ENCODE measurements at regions not wholly inside any gene's neighbourhood (a gene's known extent, or its start where the extent isn't known, plus 50 kb on each side); places are given as distances from the start of the nearest gene placed in this dataset.
"Not testable (repeated sequence)": the region's sequence is repeated elsewhere in the genome, so short reads cannot be mapped to it uniquely, and the experiment has no call there.

DNA sequence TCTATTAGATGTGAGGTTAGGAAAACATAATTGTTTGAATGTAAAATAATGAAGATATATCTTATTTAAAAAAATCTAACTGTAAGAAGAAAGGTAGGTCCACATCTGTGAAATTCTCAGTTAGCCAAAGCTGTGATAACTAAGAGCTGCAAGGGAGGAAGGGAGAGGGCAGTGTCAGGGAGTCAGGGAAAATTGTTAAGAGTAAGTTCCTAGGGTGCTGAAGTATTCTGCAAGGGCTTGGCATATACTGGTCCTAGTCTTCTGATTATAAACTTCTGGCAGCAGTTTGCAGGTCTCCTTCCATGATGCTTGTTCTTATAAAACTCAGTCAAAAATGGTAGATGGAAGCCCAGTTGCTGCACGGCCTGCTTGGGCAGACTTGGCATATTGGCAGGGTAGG is 233.2 kb downstream of the NMUR2 start:
- no peak for DNase-seq

DNA sequence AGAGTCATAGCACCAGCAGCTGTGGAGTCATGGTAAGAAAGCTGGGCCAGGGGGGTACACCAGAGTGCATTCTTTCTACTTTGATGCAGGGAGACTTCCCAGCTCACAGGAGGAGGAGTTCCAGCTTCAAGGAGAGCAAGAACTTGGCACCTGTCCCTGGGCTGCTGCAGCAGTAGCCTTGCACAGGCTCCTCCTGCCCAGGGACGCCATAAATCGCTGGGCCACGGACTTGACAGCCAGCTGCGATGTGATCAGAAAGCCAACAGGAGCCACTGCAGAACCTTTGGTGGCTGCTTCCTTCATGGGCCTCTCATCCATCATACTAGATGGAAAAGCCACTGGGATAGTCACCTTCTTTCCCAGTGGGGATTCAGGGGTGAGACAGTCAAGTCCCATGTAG is 234.7 kb downstream of the NMUR2 start:
- no peak for DNase-seq

DNA sequence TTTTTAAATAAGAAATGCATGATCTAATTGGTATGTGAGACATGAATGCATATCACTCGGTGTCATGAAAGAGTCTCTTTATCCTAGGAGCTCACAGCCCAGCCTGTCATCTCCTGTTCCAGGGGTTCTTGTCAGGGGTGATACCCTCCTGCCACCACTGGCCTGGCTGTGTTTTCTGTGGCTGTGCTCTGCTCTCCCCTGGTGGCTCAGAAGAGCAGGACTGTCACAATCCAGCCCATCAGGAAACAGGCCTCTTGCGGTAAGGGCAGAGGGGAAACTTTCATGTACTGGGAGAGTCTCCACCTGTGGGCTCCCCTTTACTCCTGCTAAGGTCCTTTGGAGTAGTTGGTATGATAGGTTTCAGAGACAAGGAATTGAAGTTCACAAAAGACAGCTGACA is 240.2 kb upstream of the GLRA1 start:
- no peak for DNase-seq

DNA sequence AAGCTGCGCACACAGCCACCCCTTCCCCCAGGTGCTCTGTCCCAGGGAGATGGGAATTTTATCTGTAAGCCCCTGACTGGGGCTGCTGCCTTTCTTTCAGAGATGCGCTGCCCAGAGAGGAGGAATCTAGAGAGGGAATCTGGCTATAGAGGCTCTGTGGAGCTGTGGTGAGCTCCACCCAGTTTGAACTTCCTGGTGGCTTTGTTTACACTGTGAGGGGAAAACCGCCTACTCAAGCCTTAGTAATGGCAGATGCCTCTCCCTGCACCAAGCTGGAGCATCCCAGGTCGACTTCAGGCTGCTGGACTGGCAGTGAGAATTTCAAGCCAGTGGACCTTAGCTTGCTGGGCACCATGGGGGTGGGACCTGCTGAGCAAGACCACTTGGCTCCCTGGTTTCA is 235.2 kb upstream of the GLRA1 start:
- not testable (repeated sequence) for DNase-seq

DNA sequence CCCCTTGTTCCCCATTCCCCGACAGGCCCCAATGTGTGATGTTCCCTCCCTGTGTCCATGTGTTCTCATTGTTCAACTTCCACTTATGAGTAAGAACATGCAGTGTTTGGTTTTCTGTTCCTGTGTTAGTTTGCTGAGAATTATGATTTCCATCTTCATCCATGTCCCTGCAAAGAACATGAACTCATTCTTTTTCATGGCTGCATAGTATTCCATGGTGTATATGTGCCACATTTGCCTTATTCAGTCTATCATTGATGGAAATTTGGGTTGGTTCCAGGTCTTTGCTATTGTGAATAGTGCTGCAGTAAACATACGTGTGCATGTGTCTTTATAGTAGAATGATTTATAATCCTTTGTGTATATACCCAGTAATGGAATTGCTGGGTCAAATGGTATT is 229.8 kb upstream of the GLRA1 start:
- not testable (repeated sequence) for DNase-seq

DNA sequence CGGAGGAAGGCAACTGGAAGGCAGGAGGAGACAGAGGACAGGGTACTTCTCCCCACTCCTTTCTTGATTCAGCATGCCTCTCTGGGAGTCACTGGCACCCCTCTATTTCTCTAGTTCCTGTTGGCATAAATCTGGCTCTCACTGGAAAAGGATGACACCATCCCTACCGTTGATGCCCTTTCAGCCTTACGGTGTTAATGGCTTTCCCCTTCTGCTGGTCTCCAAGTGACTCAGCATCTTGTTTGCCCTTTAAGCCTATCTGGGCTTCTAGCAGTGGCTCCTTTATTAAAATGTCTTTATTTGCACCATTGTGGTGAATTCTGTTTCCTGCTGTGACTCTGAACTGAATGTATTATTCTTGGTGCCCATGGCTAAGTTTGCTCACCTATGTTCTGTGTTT is 227.3 kb upstream of the GLRA1 start:
- no peak for DNase-seq

DNA sequence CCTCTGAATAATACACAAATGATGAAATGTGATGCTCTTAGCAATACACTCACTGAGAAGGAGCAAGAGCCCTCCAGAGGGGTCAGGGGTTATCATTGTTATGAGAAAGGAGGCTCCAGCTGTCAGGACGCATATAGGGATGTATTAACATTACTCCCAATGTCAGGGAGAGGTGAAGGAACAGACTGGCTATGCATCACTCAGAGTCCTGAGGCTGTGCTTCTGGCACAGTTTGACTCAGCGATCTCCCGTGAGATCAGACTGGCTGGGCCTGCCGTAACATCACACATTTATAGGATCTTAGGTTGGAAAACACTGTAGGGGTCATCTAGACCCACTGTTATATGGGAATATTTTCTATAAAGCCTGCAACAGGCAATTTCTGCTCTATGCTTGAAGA is 226.5 kb upstream of the GLRA1 start:
- no peak for DNase-seq

DNA sequence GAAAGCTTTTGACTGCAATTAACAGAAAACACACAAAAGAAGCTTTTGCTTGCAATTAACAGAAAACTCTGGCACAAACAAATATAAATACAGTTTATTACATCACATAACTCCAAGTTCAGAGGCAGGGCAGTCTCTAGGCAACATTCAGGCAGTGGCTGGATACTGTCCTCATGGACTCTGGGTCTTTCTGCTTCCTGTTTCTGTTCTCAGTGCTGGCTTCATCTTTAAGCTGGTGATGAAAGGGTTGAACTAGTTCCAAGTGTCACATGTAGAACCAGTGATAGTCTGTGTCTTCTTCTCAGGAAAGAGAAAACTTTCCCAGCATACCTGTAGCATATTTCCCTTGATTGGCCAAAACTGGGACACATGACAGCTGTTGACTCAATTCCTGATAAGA is 222.6 kb upstream of the GLRA1 start:
- DNase-seq = no peak

DNA sequence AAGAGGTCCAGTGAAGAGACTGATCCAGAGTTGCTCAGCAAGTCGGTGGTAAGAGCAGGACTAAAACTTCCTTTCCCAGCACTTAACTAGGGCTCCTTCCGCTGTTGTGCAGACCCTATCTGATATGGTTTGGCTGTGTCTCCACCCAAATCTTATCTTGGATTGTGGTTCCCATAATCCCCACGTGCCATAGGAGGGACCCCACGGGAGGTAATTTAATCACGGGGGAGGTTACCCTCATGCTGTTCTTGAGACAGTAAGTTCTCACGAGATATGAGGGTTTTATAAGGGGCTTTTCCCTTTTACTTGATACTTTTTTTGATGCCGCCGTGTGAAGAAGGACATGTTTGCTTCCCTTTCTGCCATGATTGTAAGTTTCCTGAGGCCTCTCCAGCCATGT is 221.9 kb upstream of the GLRA1 start:
- DNase-seq = no peak

DNA sequence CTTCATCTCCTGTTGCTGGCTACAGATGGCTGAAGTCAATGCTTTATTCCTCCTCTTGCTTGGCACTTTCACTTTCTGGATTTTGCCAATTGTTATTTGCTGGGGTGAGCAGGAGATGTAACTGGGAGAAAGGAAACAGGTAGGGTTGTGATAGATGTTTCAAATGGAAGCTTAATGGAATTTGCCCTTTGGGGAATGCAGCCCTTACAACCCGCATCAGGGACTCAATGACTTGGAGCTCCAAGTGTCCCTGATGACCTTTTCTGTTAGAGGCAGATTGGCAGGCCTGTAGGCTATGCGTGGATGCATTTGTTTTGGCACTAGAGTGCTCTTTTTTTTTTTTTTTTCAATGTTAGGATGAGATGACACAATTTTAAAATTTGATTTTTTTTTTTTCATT is 219.9 kb upstream of the GLRA1 start:
- DNase-seq = no peak

DNA sequence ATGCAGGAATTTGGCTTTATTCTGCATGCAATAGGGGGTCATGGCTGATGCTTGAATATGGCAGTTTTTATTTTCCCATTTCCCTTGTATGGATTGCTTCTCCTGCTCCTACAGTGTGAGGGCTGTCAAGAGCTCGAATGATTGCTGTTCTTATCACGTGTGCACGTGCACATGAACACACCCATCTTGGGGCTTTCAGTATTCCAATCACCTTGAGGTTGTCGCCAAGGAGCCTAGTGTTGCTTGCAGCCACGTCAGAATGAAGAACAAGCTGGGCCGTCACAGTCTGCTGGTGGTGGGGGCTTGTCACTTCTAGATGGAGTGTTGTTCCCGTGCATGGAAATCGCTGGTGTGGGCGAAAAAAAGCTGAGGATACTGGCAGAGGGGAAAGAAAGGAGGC is 219.4 kb upstream of the GLRA1 start:
- DNase-seq = no peak

DNA sequence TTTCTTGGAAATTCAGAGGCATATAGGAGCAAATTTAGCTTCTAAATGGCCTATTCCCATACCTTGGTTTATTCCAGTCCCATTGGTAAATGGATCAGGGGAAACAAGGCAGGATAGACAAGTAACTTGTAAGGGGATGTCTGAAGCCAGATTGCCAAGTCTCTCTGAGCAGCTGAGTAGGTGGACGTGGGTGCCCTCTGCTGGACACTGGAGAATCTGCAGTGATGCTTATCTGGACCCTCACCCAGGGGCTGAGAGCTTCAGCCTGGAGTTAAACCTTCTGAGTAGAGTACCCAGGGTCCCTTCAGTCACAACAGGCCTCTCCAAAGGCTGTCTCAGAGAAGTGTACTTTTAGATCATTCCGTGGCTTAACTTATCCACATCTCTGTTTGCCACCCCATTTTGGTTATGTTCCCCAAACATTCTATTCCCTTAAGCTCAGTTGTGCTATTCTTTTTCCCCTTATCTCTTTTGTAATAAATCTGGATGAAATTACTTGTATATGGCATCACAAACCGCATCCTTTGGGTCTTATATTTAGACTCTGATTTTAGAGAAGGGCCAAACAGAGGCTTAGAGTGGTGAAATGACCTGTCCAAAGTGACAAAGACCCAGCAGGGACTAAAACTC is 218.3 kb upstream of the GLRA1 start:
- DNase-seq = peak; percentile 56

DNA sequence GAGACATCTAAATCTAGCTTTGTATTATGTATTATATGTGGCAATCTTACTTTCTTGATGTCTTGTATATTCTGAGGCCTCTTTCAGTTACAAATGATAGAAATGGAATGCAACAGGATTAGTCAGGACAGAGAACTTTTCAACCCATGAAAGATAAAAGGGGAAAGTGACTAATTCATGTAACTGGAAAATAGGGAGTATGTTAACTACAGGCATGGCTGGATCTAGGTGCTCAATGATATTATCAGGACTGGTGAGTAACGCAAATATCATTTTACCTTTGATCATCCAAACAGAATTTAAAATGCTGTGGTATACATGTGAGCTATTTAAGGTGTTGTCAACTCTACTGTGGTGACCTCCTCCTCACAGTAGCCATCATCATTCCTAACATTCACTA is 215.7 kb upstream of the GLRA1 start:
- DNase-seq = no peak

DNA sequence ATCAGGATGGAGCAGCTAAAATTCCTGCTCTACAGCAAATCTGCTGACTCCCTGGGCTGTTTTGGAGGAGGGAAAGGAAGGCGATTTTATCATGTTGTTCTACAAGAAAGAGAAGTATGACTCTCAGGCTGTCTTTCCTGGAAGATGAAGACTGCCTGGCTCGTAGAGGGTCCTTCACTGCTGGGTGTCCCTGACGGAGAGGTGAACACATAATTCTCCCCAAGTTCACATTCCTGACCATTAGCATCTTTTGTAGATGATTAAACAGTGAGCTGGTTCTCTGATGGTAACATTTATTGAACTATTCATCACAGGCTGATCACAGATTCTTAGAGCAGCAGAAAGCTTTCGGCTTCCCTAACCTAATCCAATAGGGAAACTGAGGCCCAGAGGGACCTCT is 212.4 kb upstream of the GLRA1 start:
- no peak for DNase-seq

DNA sequence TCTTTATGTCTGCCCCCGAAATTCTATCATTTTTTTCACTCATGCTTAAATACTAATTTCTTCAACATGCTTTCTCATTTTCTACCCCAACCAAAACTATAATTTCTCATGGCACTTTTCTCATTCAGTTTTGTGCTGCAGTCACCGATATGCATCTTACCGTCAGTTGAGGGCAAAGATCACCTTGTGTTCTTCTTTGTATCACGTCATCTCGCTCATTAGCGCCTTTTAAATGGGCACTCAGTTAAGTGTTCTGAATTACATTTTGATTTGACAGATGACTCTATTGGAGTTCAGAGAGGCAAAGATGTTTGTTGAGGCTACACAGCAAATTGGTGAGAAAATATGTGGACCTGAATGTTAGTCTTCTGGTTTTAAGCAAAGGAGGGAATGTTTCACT is 211.7 kb upstream of the GLRA1 start:
- no peak for DNase-seq

DNA sequence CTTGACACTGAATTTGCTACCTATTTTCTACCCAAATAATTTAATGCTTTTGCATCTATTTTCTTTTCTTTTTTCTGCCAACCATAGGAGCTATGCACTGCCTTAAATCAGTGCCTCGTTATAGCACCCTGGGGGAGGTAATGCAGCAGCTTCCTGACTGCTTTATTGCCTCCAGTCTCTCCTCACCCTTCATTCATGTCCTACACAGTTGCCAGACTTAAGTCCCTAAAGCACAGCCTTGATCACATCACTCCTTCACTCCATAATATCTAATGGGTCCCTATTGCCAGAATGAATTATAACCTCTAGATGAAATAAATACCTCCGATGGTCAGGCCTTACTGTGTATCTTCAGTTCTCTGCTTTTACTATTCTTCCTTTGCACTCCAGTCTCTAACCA is 211.2 kb upstream of the GLRA1 start:
- no peak for DNase-seq

DNA sequence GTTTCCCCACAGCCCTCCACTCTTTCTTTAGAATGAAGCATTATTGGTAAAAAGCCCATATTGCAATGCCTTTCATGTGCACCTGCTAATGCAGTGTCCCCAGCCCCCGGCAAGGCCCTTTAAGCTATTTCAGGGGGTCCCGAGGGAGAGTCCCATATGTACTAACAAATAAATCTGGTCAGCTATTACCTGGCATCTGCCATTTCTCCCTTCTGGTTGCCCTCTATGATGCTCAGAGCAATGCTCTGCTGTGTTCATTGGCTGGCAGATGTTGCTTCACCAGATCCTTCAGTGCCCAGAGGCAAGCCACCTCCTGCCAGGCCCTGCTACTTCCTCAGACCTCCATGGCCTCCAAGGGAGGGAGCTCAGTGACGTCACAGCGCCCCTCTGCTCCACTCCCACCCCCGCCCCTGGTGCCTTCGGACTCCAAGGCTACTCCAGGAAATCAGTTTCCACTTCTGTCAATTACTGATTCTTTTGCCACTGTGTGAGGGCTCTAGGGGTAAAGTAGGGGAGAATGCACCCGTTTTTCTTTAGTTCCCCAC is 201.1 kb upstream of the GLRA1 start:
- no peak for DNase-seq

DNA sequence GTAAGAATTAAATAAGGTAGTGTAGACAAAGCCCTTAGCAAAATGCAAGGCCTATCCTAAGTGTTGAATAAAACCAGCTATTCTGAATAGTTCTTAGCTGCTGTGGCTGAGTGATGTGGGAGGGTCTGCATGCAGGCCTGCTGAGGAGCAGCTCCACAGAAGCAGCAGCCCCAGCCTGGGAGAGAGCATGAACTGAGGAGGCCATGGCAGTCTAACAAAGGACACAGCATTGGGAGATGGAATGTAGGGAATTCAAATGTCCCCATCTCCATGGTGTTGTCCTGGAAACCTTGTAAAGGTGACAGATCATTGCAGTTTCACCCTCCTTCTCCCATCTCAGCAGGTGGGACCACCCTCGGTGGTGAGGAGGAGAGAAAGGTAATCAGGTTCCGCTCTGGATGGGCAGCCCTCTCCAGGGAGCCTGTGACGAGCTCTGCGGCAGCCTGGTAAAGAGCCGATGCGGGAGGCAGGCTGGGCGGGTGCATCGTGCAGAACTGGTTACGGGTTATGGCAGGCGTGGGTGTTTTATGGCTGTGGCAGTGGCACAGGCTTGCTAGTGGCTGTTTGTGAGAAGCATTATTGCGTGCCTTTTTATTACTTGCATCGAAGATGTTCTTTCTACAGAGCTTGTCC is 199.9 kb upstream of the GLRA1 start:
- DNase-seq = no peak

DNA sequence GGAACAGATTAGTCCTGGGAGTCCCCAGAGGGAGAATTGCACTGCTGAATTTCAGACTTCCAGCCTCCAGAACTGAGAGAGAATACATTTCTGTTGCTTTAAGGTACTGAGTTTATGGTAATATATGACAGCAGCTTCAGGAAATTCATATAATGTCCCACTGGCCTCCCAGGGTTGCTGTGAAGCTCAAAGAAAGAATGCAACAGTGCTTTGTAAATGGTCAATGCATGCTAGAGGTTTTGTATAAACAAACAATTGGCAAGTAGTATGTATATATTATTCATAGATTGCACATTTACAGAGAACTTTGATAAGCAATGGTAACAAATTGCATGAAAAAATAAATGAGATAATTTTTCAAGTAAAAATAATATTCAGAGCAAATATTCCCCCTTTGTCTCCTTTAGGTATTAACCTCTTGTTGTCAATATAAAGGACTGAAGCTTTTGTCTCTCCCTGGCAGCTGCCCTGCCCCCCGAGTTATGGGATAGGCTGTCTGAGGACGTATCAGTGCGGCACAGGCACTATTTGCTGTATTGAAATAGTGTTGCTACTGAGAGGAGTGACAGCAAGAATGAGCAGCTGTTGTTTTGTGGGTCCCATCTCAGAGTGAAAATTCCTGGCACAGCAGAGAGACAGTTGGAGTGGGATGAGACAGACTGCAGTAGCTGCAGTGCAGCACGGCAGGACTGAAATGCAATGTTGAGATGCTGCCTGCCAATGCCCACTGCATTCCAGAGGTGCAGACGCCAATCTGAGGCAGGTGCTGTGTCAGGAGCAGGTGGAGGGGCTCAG is 194.2 kb upstream of the GLRA1 start:
- DNase-seq = no peak

DNA sequence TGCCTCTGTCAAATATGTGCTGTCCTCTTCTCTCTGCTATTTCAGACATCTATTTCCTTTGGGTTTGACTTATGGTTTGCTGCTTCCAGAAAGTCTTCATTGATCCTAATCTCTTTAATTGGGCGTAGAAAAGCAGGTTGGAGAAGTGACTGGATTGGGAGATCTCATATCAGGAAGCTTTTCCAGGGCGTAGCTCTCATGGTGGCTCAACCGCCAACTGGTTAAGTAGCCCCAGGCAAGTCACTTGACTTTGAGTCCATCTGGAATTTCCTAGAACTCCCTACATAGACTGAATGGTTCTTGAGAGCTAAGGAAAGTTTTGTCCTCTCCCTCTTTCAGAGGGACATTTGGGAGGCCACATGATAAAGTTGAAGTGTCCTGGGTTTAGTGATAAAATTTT is 192.3 kb upstream of the GLRA1 start:
- no peak for DNase-seq

DNA sequence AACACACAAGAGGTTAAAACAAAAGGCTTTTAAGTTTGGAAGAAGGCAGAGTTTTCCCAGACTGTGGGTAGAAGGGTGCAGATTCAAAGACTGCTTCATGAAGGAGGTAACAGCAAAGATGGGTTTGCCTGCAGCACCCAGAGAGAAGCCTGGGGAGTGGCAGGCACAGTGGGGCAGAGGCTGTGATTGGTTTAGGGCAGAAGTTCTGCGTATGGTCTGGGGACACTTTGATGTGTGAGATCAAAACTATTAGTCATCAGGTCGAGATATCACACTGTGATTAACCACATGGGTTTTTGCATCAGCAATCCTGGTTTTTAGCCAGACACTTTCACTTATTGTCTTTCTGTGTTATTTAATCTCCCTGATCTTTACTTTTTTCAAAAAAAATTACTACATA is 188.8 kb upstream of the GLRA1 start:
- peak; percentile 18 for DNase-seq

DNA sequence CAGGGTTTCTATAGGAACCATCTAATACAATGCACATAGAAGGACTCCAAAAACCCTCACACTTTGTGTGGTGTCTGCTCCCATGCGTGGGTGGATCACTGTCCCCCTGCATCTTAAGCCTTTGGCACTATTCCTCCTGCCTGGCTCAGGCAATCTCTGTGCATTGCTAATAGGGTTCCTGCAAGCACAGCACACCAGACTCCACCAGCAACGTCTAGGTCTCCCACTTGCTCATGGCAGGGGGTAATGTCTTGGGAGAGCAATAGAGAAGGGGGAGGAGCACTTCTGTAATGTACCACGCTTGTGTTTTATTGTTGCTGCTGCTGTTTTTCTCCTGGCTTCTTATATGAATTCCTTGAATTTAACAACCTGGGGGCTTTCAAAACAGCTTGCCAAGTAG is 182.6 kb upstream of the GLRA1 start:
- DNase-seq = no peak

DNA sequence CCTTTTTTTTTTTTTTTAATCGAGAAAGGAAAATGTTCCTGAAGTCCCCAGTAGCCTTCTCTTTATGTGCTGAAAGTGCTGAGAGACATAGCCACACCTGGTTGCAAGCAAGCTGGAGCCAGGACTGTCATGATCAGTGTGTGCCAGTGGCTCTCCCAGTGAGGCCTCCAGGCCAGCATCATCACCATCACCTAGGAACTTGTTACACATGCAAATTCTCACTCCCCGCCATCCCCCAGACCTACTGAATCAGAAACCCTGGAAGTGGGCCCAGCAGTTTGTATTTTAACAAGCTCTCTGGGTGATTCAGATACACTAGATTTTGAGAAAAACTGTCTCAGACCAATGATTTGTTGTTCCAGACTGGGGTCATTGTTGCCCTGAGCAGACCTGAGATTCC is 181.9 kb upstream of the GLRA1 start:
- DNase-seq = no peak

DNA sequence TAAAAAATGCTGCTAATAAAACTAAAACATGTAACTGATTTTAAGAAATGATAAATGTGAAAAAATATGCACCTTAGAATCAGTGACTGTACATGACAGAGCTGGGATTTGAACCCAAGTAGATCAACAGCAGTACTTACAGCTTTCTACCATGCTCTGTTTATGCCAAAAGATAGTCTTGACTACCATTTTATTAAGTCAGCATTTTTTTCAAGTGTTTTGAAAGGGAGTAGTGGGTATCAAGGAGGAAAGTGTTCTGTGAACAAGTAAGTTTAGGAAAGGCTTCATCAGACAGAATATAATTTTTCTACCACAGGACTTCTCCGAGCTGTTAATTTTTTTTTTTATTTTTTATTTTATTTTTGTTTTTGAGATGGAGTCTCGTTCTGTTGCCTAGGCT is 180.4 kb upstream of the GLRA1 start:
- DNase-seq = no peak
